ENCODE measurements at regions not wholly inside any gene's neighbourhood (a gene's known extent, or its start where the extent isn't known, plus 50 kb on each side); places are given as distances from the start of the nearest gene placed in this dataset.

DNA sequence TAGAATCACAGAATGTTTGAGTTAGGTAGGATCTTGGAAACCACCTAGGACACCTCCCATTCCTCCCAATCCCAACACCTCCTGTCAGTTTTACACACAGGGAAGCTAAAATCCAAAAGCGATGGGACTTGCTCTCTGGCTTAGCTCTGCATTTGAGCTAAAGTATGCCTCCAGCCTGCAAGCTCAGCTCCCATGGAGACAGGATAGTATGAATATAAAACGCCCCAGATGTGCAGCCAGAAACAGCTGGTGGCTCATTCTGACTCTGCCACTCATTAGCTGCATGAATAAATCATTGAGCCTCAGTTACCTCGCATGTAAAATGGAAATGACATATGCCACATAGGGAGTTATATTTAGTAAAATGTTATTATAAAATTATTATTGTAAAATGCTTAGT, 336.0 kb downstream of the SUCLA2 start:
- ChIA-PET POLR2A (no interaction called here), CTCF (no interaction called here)
- Histone ChIP-seq H3K9me3 (replicated peaks; ENCODE audit: control insufficient read depth, insufficient read depth, low read length) (peaks cover 2% of the 10 kb centered on the region), H3K9me1 (replicated peaks; ENCODE audit: control insufficient read depth, extremely low read depth, insufficient read depth, low read length) (no peaks in the 10 kb centered on the region), H3K4me3 (replicated peaks in 1 of 3; ENCODE audit: insufficient read depth in 1 of 3, low read depth in 1 of 3, low read length in 3 of 3) (no peak overlapping the region), H3K27ac (ENCODE audit: insufficient read depth, low read depth, low read length) (no peak overlapping the region), H3K4me2 (ENCODE audit: insufficient read depth, low read length) (no peak overlapping the region), H4K20me1 (replicated peaks; ENCODE audit: control insufficient read depth, extremely low read depth, insufficient read depth, low read length) (no peaks in the 10 kb centered on the region), H3K9ac (replicated peaks; ENCODE audit: extremely low read depth, insufficient read depth, low read length) (no peak overlapping the region), H3K79me2 (ENCODE audit: control insufficient read depth, insufficient read depth, low read length) (no peaks in the 10 kb centered on the region), H3K27me3 (ENCODE audit: control insufficient read depth in 2 of 2, insufficient read depth in 2 of 2, low read length in 2 of 2) (no peaks in the 10 kb centered on the region), H3K36me3 (ENCODE audit: control insufficient read depth in 2 of 2, extremely low read depth in 1 of 2, insufficient read depth in 2 of 2, low read length in 2 of 2) (no peaks in the 10 kb centered on the region), H2AFZ (ENCODE audit: low read depth, low read length) (no peak overlapping the region), H3K4me1 (ENCODE audit: control insufficient read depth, extremely low read depth, insufficient read depth, low read length) (no peaks in the 10 kb centered on the region)
- no peak for FAIRE-seq
- intact Hi-C loops (cut with micrococcal nuclease), result no loop called here
- dilution Hi-C loops (cut with MboI; ENCODE audit: extremely low pct_ligation_motif_present, low sequenced_read_pairs), result no loop called here
- TF ChIP-seq FOS (IDR thresholded peaks at IDR 0.05; ENCODE audit: borderline replicate concordance, insufficient read depth, low read length) (no peak), MYC (IDR thresholded peaks at IDR 0.05; ENCODE audit: low read depth, low read length) (no peak), POLR2A (IDR thresholded peaks at IDR 0.05; ENCODE audit: low read depth, low read length) (no peak), GATA2 (IDR thresholded peaks at IDR 0.05; ENCODE audit: insufficient read depth, insufficient read length, low read depth, low read length) (no peak), EZH2 (IDR thresholded peaks at IDR 0.05; ENCODE audit: borderline replicate concordance, low read depth, low read length, severe bottlenecking) (no peak), JUN (IDR thresholded peaks at IDR 0.05; ENCODE audit: borderline replicate concordance, insufficient read depth, insufficient read length, low read depth) (no peak), POLR2AphosphoS5 (IDR thresholded peaks at IDR 0.05; ENCODE audit: insufficient read depth, low read depth, low read length) (no peak)
- TF ChIP-seq, protein P1, sequence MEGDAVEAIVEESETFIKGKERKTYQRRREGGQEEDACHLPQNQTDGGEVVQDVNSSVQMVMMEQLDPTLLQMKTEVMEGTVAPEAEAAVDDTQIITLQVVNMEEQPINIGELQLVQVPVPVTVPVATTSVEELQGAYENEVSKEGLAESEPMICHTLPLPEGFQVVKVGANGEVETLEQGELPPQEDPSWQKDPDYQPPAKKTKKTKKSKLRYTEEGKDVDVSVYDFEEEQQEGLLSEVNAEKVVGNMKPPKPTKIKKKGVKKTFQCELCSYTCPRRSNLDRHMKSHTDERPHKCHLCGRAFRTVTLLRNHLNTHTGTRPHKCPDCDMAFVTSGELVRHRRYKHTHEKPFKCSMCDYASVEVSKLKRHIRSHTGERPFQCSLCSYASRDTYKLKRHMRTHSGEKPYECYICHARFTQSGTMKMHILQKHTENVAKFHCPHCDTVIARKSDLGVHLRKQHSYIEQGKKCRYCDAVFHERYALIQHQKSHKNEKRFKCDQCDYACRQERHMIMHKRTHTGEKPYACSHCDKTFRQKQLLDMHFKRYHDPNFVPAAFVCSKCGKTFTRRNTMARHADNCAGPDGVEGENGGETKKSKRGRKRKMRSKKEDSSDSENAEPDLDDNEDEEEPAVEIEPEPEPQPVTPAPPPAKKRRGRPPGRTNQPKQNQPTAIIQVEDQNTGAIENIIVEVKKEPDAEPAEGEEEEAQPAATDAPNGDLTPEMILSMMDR (IDR thresholded peaks at IDR 0.05; ENCODE audit: extremely low read depth in 1 of 2, insufficient read depth in 1 of 2, low read depth in 1 of 2, low read length in 2 of 2), result no peak
- TF ChIP-seq, protein P2, sequence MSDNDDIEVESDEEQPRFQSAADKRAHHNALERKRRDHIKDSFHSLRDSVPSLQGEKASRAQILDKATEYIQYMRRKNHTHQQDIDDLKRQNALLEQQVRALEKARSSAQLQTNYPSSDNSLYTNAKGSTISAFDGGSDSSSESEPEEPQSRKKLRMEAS (IDR thresholded peaks at IDR 0.05; ENCODE audit: insufficient read depth, insufficient read length), result no peak
- BruUV-seq (replicated peaks), result no TSS peak
- DNase-seq (ENCODE audit: low read depth, low spot score), result no peak
